Activated T-cell treated with anti-CD3 and anti-CD28 coated beads, Interleukin-2, amount 50 U/mL, for 24 hours (primary cell): ENCODE measurements at regions not wholly inside any gene's neighbourhood (a gene's known extent, or its start where the extent isn't known, plus 50 kb on each side); places are given as distances from the start of the nearest gene placed in this dataset.

Source experiments
- DNase-seq: peaks from one replicate; pipeline ENCODE4 v3.0.0-alpha.2; 2020
- H3K27ac Mint-ChIP-seq: 2 replicates; pipeline ENCODE4 v1.8.0; 2020; ENCODE audit warnings: mild to moderate bottlenecking, mixed read lengths
- H3K27me3 Mint-ChIP-seq: 2 replicates; pipeline ENCODE4 v1.8.0; 2020; ENCODE audit warnings: mixed read lengths
- H3K36me3 Mint-ChIP-seq: 2 replicates; pipeline ENCODE4 v1.8.0; 2020; ENCODE audit warnings: low read depth, mixed read lengths
- H3K4me1 Mint-ChIP-seq: 2 replicates; pipeline ENCODE4 v1.8.0; 2020; ENCODE audit warnings: low read depth, mixed read lengths
- H3K4me3 Mint-ChIP-seq: 2 replicates; pipeline ENCODE4 v1.8.0; 2020; ENCODE audit warnings: mild to moderate bottlenecking, moderate library complexity, mixed read lengths
- H3K9me3 Mint-ChIP-seq: 2 replicates; pipeline ENCODE4 v1.8.0; 2020; ENCODE audit warnings: mixed read lengths

- DNase-seq = no peak
- peaks cover 17% of the 10 kb centered on the region for H3K27me3 Mint-ChIP-seq
- no peaks in the 10 kb centered on the region for H3K36me3 Mint-ChIP-seq
- H3K4me1 Mint-ChIP-seq = no peaks in the 10 kb centered on the region
- no peaks in the 10 kb centered on the region for H3K9me3 Mint-ChIP-seq
- H3K27ac Mint-ChIP-seq = no peak overlapping the region
- H3K4me3 Mint-ChIP-seq = no peak overlapping the region
Measured at GRCh38 chr5:61677220-61677619, 345.2 kb downstream of the ZSWIM6 start.

GRCh38 chr5:61678966-61679365, 346.9 kb downstream of the ZSWIM6 start:
- Mint-ChIP-seq H3K9me3 (no peaks in the 10 kb centered on the region), H3K36me3 (no peaks in the 10 kb centered on the region), H3K27me3 (peaks cover 14% of the 10 kb centered on the region), H3K27ac (no peak overlapping the region), H3K4me1 (no peaks in the 10 kb centered on the region), H3K4me3 (no peak overlapping the region)
- DNase-seq = no peak

- no peaks in the 10 kb centered on the region for H3K9me3 Mint-ChIP-seq
- H3K27ac Mint-ChIP-seq = no peak overlapping the region
- peaks cover 17% of the 10 kb centered on the region for H3K27me3 Mint-ChIP-seq
- H3K4me1 Mint-ChIP-seq = no peaks in the 10 kb centered on the region
- no peak overlapping the region for H3K4me3 Mint-ChIP-seq
- DNase-seq = no peak
- H3K36me3 Mint-ChIP-seq = no peaks in the 10 kb centered on the region
Measured at GRCh38 chr5:61679562-61679961, 347.5 kb downstream of the ZSWIM6 start.

GRCh38 chr5:61680247-61680646, 348.2 kb downstream of the ZSWIM6 start:
- no peak overlapping the region for H3K4me3 Mint-ChIP-seq
- H3K36me3 Mint-ChIP-seq = no peaks in the 10 kb centered on the region
- H3K27ac Mint-ChIP-seq = no peak overlapping the region
- DNase-seq = no peak
- no peaks in the 10 kb centered on the region for H3K4me1 Mint-ChIP-seq
- H3K27me3 Mint-ChIP-seq = peaks cover 18% of the 10 kb centered on the region
- no peaks in the 10 kb centered on the region for H3K9me3 Mint-ChIP-seq

- Mint-ChIP-seq H3K36me3 (no peaks in the 10 kb centered on the region), H3K27me3 (peaks cover 33% of the 10 kb centered on the region)
Measured at GRCh38 chr5:61683148-61683547, 351.1 kb downstream of the ZSWIM6 start.

GRCh38 chr5:61683926-61684325, 351.9 kb downstream of the ZSWIM6 start:
- Mint-ChIP-seq H3K9me3 (no peaks in the 10 kb centered on the region), H3K27me3 (peaks cover 33% of the 10 kb centered on the region), H3K27ac (no peak overlapping the region), H3K4me3 (no peak overlapping the region), H3K4me1 (no peaks in the 10 kb centered on the region), H3K36me3 (no peaks in the 10 kb centered on the region)
- no peak for DNase-seq

More at GRCh38 chr5:61683148-61683547, 351.1 kb downstream of the ZSWIM6 start:
- no peak overlapping the region for H3K27ac Mint-ChIP-seq
- H3K9me3 Mint-ChIP-seq = no peaks in the 10 kb centered on the region
- no peak overlapping the region for H3K4me3 Mint-ChIP-seq
- H3K4me1 Mint-ChIP-seq = no peaks in the 10 kb centered on the region
- DNase-seq = no peak

GRCh38 chr5:61686491-61687257, 354.6 kb downstream of the ZSWIM6 start:
- Mint-ChIP-seq H3K36me3 (no peaks in the 10 kb centered on the region), H3K4me3 (no peak overlapping the region), H3K27me3 (peaks cover 41% of the 10 kb centered on the region), H3K4me1 (no peaks in the 10 kb centered on the region), H3K9me3 (no peaks in the 10 kb centered on the region), H3K27ac (no peak overlapping the region)
- DNase-seq = no peak

GRCh38 chr5:61687371-61687770, 355.3 kb downstream of the ZSWIM6 start:
- DNase-seq = no peak
- no peaks in the 10 kb centered on the region for H3K36me3 Mint-ChIP-seq
- H3K9me3 Mint-ChIP-seq = peaks cover 2% of the 10 kb centered on the region
- H3K27me3 Mint-ChIP-seq = peaks cover 44% of the 10 kb centered on the region
- no peak overlapping the region for H3K4me3 Mint-ChIP-seq
- no peaks in the 10 kb centered on the region for H3K4me1 Mint-ChIP-seq
- H3K27ac Mint-ChIP-seq = no peak overlapping the region

GRCh38 chr5:61689153-61689846, 357.2 kb downstream of the ZSWIM6 start:
- Mint-ChIP-seq H3K36me3 (no peaks in the 10 kb centered on the region), H3K9me3 (peaks cover 2% of the 10 kb centered on the region)

GRCh38 chr5:61697809-61698558, 365.9 kb downstream of the ZSWIM6 start:
- no peaks in the 10 kb centered on the region for H3K4me1 Mint-ChIP-seq
- H3K4me3 Mint-ChIP-seq = no peak overlapping the region
- DNase-seq = no peak
- no peak overlapping the region for H3K27ac Mint-ChIP-seq
- peaks cover 3% of the 10 kb centered on the region for H3K27me3 Mint-ChIP-seq
- no peaks in the 10 kb centered on the region for H3K9me3 Mint-ChIP-seq
- H3K36me3 Mint-ChIP-seq = no peaks in the 10 kb centered on the region

More at GRCh38 chr5:61689153-61689846, 357.2 kb downstream of the ZSWIM6 start:
- no peak overlapping the region for H3K27ac Mint-ChIP-seq
- H3K4me1 Mint-ChIP-seq = no peaks in the 10 kb centered on the region
- DNase-seq = no peak
- H3K4me3 Mint-ChIP-seq = no peak overlapping the region
- H3K27me3 Mint-ChIP-seq = peaks cover 44% of the 10 kb centered on the region

GRCh38 chr5:61701877-61702602, 370.0 kb downstream of the ZSWIM6 start:
- H3K4me3 Mint-ChIP-seq = no peak overlapping the region
- no peaks in the 10 kb centered on the region for H3K4me1 Mint-ChIP-seq
- no peaks in the 10 kb centered on the region for H3K36me3 Mint-ChIP-seq
- no peak overlapping the region for H3K27ac Mint-ChIP-seq
- peaks cover 24% of the 10 kb centered on the region for H3K27me3 Mint-ChIP-seq
- H3K9me3 Mint-ChIP-seq = no peaks in the 10 kb centered on the region
- no peak for DNase-seq

GRCh38 chr5:61702784-61703183, 370.7 kb downstream of the ZSWIM6 start:
- Mint-ChIP-seq H3K36me3 (no peaks in the 10 kb centered on the region), H3K9me3 (no peaks in the 10 kb centered on the region), H3K27ac (no peak overlapping the region), H3K4me1 (no peaks in the 10 kb centered on the region), H3K4me3 (no peak overlapping the region), H3K27me3 (peaks cover 24% of the 10 kb centered on the region)
- no peak for DNase-seq

- Mint-ChIP-seq H3K4me3 (no peak overlapping the region), H3K9me3 (no peaks in the 10 kb centered on the region), H3K36me3 (no peaks in the 10 kb centered on the region), H3K27me3 (peaks cover 22% of the 10 kb centered on the region), H3K27ac (no peak overlapping the region), H3K4me1 (no peaks in the 10 kb centered on the region)
- DNase-seq = no peak
Measured at GRCh38 chr5:61704289-61704688, 372.2 kb downstream of the ZSWIM6 start.

GRCh38 chr5:61706751-61707150, 374.7 kb downstream of the ZSWIM6 start:
- H3K4me1 Mint-ChIP-seq = no peaks in the 10 kb centered on the region
- no peak overlapping the region for H3K27ac Mint-ChIP-seq
- no peaks in the 10 kb centered on the region for H3K36me3 Mint-ChIP-seq
- H3K9me3 Mint-ChIP-seq = peaks cover 3% of the 10 kb centered on the region
- H3K27me3 Mint-ChIP-seq = peaks cover 22% of the 10 kb centered on the region
- H3K4me3 Mint-ChIP-seq = no peak overlapping the region
- DNase-seq = no peak
